GM12875 (cell line): ENCODE measurements at regions not wholly inside any gene's neighbourhood (a gene's known extent, or its start where the extent isn't known, plus 50 kb on each side); places are given as distances from the start of the nearest gene placed in this dataset.

Experiments used
- H3K4me3 ChIP-seq: one replicate; pipeline ENCODE4 v1.5.1; 2011; ENCODE audit warnings: low read depth, low read length, control low read depth
- TF ChIP-seq, protein P1 (sequence below): IDR thresholded peaks from 2 replicates; pipeline ENCODE4 v1.5.1; 2011; ENCODE audit warnings: low read depth, mild to moderate bottlenecking, control low read depth, inconsistent platforms, low read length, moderate library complexity, borderline replicate concordance; ENCODE audit not compliant: insufficient read depth

DNA sequence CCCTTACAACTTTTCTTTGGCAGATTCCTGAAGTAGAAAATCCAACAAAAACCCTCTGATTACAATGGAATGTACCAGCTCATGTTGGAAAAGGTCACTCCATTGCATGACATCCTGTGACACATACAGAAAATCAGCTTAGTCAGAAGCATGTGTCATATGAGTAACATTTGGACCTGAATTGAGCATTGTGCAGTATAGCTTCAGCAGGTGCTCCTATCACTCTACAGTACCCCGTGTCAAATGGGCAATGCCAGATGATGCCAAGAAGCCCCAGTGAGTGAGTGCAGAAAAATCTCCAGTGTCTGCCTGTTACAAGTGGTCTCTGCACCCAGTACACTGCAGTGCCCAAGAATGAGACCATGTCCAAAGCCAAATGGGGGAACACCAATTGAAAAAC, 129.7 kb upstream of the RUNX1 start:
- no peak overlapping the region for H3K4me3 ChIP-seq
- TF ChIP-seq, protein P1, sequence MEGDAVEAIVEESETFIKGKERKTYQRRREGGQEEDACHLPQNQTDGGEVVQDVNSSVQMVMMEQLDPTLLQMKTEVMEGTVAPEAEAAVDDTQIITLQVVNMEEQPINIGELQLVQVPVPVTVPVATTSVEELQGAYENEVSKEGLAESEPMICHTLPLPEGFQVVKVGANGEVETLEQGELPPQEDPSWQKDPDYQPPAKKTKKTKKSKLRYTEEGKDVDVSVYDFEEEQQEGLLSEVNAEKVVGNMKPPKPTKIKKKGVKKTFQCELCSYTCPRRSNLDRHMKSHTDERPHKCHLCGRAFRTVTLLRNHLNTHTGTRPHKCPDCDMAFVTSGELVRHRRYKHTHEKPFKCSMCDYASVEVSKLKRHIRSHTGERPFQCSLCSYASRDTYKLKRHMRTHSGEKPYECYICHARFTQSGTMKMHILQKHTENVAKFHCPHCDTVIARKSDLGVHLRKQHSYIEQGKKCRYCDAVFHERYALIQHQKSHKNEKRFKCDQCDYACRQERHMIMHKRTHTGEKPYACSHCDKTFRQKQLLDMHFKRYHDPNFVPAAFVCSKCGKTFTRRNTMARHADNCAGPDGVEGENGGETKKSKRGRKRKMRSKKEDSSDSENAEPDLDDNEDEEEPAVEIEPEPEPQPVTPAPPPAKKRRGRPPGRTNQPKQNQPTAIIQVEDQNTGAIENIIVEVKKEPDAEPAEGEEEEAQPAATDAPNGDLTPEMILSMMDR, result no peak

DNA sequence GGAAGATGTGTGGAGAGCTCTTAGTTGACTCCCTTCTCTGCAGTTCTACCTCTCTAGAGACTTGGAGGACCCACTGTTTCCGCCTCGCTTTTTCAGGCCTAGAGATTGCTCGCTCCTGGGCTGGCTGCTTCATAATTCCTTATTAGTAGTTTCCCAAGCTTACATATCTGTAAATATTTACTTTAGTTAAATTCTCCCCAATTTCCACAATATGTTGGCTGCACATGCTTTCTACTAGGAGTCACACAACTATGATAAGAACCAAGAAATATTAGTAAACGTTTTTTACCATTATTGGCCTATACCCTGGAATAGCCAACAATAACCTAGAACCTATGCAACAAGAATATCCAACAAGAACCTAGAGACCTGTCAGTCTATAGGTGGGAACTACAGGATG, 129.0 kb upstream of the RUNX1 start:
- TF ChIP-seq, protein P1, result no peak

DNA sequence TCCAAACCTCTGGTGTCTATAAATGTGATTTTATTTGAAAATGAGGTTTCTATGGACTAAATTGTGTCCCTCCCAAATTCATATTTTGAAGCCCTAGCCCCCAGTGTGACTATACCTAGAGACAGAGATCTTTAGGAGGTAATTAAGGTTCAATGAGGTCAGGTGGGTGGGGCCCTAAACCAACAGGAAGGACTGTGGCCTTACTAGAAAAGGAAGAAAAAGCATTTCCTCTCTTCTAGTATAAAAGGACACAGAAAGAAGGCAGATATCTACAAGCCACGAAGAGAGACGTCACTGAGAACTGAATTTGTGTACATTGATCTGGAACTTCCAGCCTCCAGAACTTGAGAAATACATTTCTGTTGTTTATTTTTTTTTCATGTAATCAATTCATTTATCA, 123.1 kb upstream of the RUNX1 start:
- H3K4me3 ChIP-seq, result no peak overlapping the region
- TF ChIP-seq, protein P1, result no peak

More for the DNA sequence above, 129.0 kb upstream of the RUNX1 start:
- H3K4me3 ChIP-seq, result no peak overlapping the region

DNA sequence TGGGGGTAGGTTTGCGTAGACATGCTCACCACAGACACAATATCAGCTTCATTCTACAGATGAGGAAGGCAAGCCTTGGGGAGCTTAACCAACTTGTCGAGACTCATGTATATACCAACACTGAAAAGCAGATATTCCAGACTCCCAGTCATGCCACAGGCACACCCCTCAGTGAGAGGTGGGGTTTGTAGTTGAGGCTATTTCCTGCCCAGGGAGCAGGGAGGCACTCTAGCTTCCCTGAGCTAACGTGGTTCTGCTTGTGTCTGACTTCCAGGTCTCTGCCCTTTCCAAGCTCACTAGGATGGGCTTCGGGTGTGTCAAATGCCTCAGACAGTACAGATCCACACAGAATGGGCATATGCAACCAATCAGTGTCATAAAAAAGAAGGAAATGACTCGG, 122.3 kb upstream of the RUNX1 start:
- TF ChIP-seq, protein P1, result no peak
- H3K4me3 ChIP-seq, result no peak overlapping the region

DNA sequence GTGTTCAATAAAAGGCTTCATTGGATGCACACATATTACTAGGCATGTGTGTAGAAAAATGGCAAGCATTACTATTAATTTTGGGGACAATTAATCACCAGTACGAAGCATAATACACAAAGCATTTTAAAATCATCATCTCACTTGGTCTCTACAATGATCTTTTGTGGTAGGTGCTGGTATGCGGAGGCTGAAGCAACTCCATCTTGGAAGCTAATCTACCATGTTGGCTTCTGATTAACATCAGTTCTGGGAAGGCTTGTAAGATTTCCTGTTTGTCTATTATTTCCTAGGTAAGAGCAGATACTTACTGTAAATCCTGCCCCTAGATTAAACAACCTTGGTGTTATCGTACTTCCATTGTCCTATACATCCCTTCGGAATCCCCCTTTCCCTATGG, 121.7 kb upstream of the RUNX1 start:
- H3K4me3 ChIP-seq, result no peak overlapping the region
- TF ChIP-seq, protein P1, result no peak

DNA sequence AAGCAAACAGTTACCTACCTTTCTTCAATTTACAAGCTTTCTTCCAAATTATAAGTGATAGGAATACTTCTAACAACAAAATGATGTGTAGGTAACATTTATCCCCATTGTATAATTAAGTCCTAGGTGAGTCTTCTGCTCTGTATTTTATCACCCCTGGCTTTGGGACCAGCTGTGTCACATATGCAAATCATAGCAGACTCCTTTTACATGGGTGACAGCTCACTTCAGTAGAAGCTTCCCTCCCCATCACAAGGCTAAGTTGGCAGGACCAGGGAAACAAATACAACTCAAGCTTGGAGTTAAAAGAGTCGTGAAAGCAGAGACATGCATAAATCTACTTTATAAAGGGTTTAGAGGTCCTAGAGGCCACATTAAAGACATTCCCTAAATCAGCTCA, 121.1 kb upstream of the RUNX1 start:
- H3K4me3 ChIP-seq, result no peak overlapping the region

DNA sequence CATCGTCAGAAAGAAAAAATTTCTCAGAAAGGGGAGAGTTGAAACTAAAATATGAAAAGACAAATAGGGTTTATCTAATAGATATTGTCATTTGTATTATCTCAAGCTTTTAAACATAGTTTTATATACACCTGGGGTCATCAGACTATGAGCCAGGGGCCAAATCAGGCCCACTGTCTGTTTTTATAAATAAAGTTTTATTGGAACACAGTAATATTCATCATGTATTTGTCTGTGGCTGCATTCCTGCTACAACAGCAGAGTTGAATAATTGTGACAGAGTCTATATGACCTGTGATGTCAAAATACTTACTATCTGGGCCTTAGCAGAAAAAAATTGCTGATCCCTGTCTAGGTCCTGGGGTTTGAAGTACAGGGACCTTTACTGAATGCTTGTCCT, 120.5 kb upstream of the RUNX1 start:
- TF ChIP-seq, protein P1, result no peak
- H3K4me3 ChIP-seq, result no peak overlapping the region

More for the DNA sequence above, 121.1 kb upstream of the RUNX1 start:
- TF ChIP-seq, protein P1, result no peak
